ENCODE measurements at regions not wholly inside any gene's neighbourhood (a gene's known extent, or its start where the extent isn't known, plus 50 kb on each side); places are given as distances from the start of the nearest gene placed in this dataset.

GRCh38 chr10:47240173-47240572 lies 59.8 kb upstream of the GDF10 start:
- intact Hi-C loops (cut with DNase I) = no loop called here
- no peak for ATAC-seq
- no peak for DNase-seq

GRCh38 chr10:47241256-47241655 lies 58.7 kb upstream of the GDF10 start:
- intact Hi-C loops (cut with DNase I) = no loop called here
- DNase-seq (no peak), ATAC-seq (no peak)

GRCh38 chr10:47241946-47242867 lies 57.8 kb upstream of the GDF10 start:
- DNase-seq (no peak), ATAC-seq (no peak)
- intact Hi-C loops (cut with DNase I) = no loop called here

GRCh38 chr10:47243356-47243755 lies 56.6 kb upstream of the GDF10 start:
- ATAC-seq (no peak), DNase-seq (no peak)

GRCh38 chr10:47243791-47244190 lies 56.2 kb upstream of the GDF10 start:
- intact Hi-C loops (cut with DNase I) = no loop called here
- peak; percentile 53 for DNase-seq
- ATAC-seq = peak in 1 of 2 donors; percentile 86

More at GRCh38 chr10:47243356-47243755, 56.6 kb upstream of the GDF10 start:
- intact Hi-C loops (cut with DNase I) = no loop called here

- intact Hi-C loops (cut with DNase I) = no loop called here
- no peak for ATAC-seq
- no peak for DNase-seq
Measured at GRCh38 chr10:47244560-47245500, 55.2 kb upstream of the GDF10 start.

GRCh38 chr10:47245731-47246350 lies 54.2 kb upstream of the GDF10 start:
- no peak for DNase-seq
- intact Hi-C loops (cut with DNase I) = no loop called here
- ATAC-seq = no peak

- no peak for DNase-seq
- no peak for ATAC-seq
- intact Hi-C loops (cut with DNase I) = no loop called here
Measured at GRCh38 chr10:47246406-47247147, 53.4 kb upstream of the GDF10 start.

- DNase-seq (no peak), ATAC-seq (no peak)
- intact Hi-C loops (cut with DNase I) = no loop called here
Measured at GRCh38 chr10:47247148-47248059, 52.6 kb upstream of the GDF10 start.

- DNase-seq (no peak), ATAC-seq (no peak)
- intact Hi-C loops (cut with DNase I) = no loop called here
Measured at GRCh38 chr10:47248386-47249090, 51.5 kb upstream of the GDF10 start.

GRCh38 chr10:47249881-47250280 lies 50.1 kb upstream of the GDF10 start:
- intact Hi-C loops (cut with DNase I) = no loop called here
- ATAC-seq (no peak), DNase-seq (no peak)

All from left cardiac atrium (tissue), 4 donors.